IMR-90 (cell line): ENCODE measurements at regions not wholly inside any gene's neighbourhood (a gene's known extent, or its start where the extent isn't known, plus 50 kb on each side); places are given as distances from the start of the nearest gene placed in this dataset.

Source experiments
- ATAC-seq: fragments of 200-7000 bp; cut with Tn5 transposase; 2 replicates; pipeline ENCODE4 v1.9.1; 2020; ENCODE audit warnings: low read depth, mild to moderate bottlenecking, moderate library complexity
- BruUV-seq: library from RNA; stranded (reverse); fragments of 400-500 nt; replicated peaks from 2 replicates; lab custom pipeline; 2021; lab: Mats Ljungman, UMichigan
- CTCF ChIA-PET: fragments of 300-600 bp; formaldehyde crosslinking; extraction: SDS; loops from one replicate; lab custom pipeline; 2021; ENCODE audit warnings: antibody characterized with exemption; lab: Yijun Ruan, JAX
- POLR2A ChIA-PET: fragments of 300-600 bp; sonication (Branson Sonifier 250); formaldehyde crosslinking; loops from one replicate; lab custom pipeline; 2022; ENCODE audit warnings: antibody characterized with exemption; ENCODE audit not compliant: unreplicated experiment; lab: Charles Lee
- DNase-seq: peaks from one replicate; pipeline ENCODE4 v3.0.0; 2013
- H2AFZ ChIP-seq: replicated peaks from 2 replicates; pipeline ENCODE3; 2013; ENCODE audit warnings: low read length, mild to moderate bottlenecking; ENCODE audit not compliant: poor library complexity
- H2AK5ac ChIP-seq: 2 replicates; pipeline ENCODE4 v1.6.1; 2013; ENCODE audit warnings: low read depth, low read length, inconsistent platforms
- H2AK9ac ChIP-seq: replicated peaks from 2 replicates; pipeline ENCODE3; 2013; ENCODE audit warnings: mild to moderate bottlenecking, low read depth, low read length, moderate library complexity; ENCODE audit not compliant: poor library complexity
- H2BK120ac ChIP-seq: 2 replicates; pipeline ENCODE4 v1.6.1; 2013; ENCODE audit warnings: low read depth, low read length, inconsistent platforms
- H2BK15ac ChIP-seq: 3 replicates; pipeline ENCODE4 v1.6.1; 2013; ENCODE audit warnings: low read depth, low read length, inconsistent platforms
- H2BK20ac ChIP-seq: 2 replicates; pipeline ENCODE4 v1.6.1; 2013; ENCODE audit warnings: low read depth, mild to moderate bottlenecking, inconsistent platforms, low read length, moderate library complexity
- H2BK5ac ChIP-seq: 2 replicates; pipeline ENCODE4 v1.6.1; 2013; ENCODE audit warnings: mild to moderate bottlenecking, low read depth, low read length, inconsistent platforms; ENCODE audit not compliant: poor library complexity, severe bottlenecking
- H3K14ac ChIP-seq: replicated peaks from 2 replicates; pipeline ENCODE4 v1.6.1; 2013; ENCODE audit warnings: low read depth, low read length, inconsistent platforms
- H3K18ac ChIP-seq: 2 replicates; pipeline ENCODE4 v1.6.1; 2013; ENCODE audit warnings: low read depth, low read length, control low read depth
- H3K23ac ChIP-seq: 2 replicates; pipeline ENCODE4 v1.6.1; 2013; ENCODE audit warnings: low read depth, low read length, inconsistent platforms
- H3K27ac ChIP-seq: 2 replicates; pipeline ENCODE4 v1.5.1; 2013; ENCODE audit warnings: mild to moderate bottlenecking, control low read depth, low read length; ENCODE audit not compliant: insufficient read depth
- H3K27me3 ChIP-seq: 2 replicates; pipeline ENCODE4 v1.6.1; 2013; ENCODE audit warnings: low read length; ENCODE audit not compliant: control insufficient read depth, insufficient read depth
- H3K36me3 ChIP-seq: 2 replicates; pipeline ENCODE4 v1.6.1; 2013; ENCODE audit warnings: low read length, mixed read lengths; ENCODE audit not compliant: control insufficient read depth, insufficient read depth
- H3K4ac ChIP-seq: 2 replicates; pipeline ENCODE4 v1.6.1; 2013; ENCODE audit warnings: low read depth, low read length, inconsistent platforms
- H3K4me1 ChIP-seq: 2 replicates; pipeline ENCODE4 v1.6.1; 2013; ENCODE audit warnings: low read length, mixed read lengths; ENCODE audit not compliant: control insufficient read depth, insufficient read depth
- H3K4me2 ChIP-seq: 2 replicates; pipeline ENCODE4 v1.6.1; 2013; ENCODE audit warnings: low read depth, mild to moderate bottlenecking, control low read depth, low read length, moderate library complexity
- H3K4me3 ChIP-seq: 2 replicates; pipeline ENCODE4 v1.5.1; 2013; ENCODE audit warnings: low read depth, mild to moderate bottlenecking, control low read depth, low read length, moderate library complexity; ENCODE audit not compliant: insufficient read depth
- H3K56ac ChIP-seq: 2 replicates; pipeline ENCODE4 v1.6.1; 2013; ENCODE audit warnings: low read length, inconsistent platforms; ENCODE audit not compliant: insufficient read depth; ENCODE audit errors: extremely low read depth
- H3K79me1 ChIP-seq, 2 experiments: 2 replicates each; pipeline ENCODE4 v1.6.1; 2013; ENCODE audit warnings: low read length in 2 of 2, inconsistent platforms in 1 of 2, low read depth in 1 of 2
- H3K9ac ChIP-seq: 2 replicates; pipeline ENCODE4 v1.6.1; 2013; ENCODE audit warnings: low read depth, low read length, control low read depth
- H3K9me1 ChIP-seq: 2 replicates; pipeline ENCODE4 v1.6.1; 2013; ENCODE audit warnings: low read length, inconsistent platforms; ENCODE audit not compliant: insufficient read depth
- H3K9me3 ChIP-seq: 2 replicates; pipeline ENCODE4 v1.6.1; 2013; ENCODE audit warnings: low read length; ENCODE audit not compliant: control insufficient read depth, insufficient read depth
- H4K20me1 ChIP-seq: 2 replicates; pipeline ENCODE4 v1.6.1; 2013; ENCODE audit warnings: low read length, inconsistent platforms; ENCODE audit not compliant: insufficient read depth
- H4K5ac ChIP-seq: 2 replicates; pipeline ENCODE4 v1.6.1; 2013; ENCODE audit warnings: mild to moderate bottlenecking, low read depth, low read length, control low read depth
- H4K8ac ChIP-seq, 2 experiments: 2 replicates each; pipeline ENCODE4 v1.6.1; 2013; ENCODE audit warnings: low read depth in 2 of 2, low read length in 2 of 2, control low read depth in 1 of 2, inconsistent platforms in 1 of 2
- H4K91ac ChIP-seq: 2 replicates; pipeline ENCODE4 v1.6.1; 2013; ENCODE audit warnings: low read depth, low read length, inconsistent platforms; ENCODE audit not compliant: insufficient read depth
- BHLHE40 ChIP-seq: fragments of 150-350 bp; IDR thresholded peaks from 2 replicates; pipeline ENCODE4 v1.6.1; 2016; ENCODE audit warnings: mild to moderate bottlenecking, low read depth, low read length
- CEBPB ChIP-seq: IDR thresholded peaks from 2 replicates; pipeline ENCODE4 v1.6.1; 2012; ENCODE audit warnings: low read depth, low read length, improper control_type of control experiment
- MAZ ChIP-seq: IDR thresholded peaks from 2 replicates; pipeline ENCODE4 v1.6.1; 2012; ENCODE audit warnings: low read depth, mild to moderate bottlenecking, low read length, improper control_type of control experiment, moderate library complexity, borderline replicate concordance
- MXI1 ChIP-seq: IDR thresholded peaks from 2 replicates; pipeline ENCODE4 v1.6.1; 2012; ENCODE audit warnings: low read depth, mild to moderate bottlenecking, low read length, moderate library complexity, borderline replicate concordance
- POLR2A ChIP-seq: IDR thresholded peaks from 2 replicates; pipeline ENCODE4 v1.6.1; 2012; ENCODE audit warnings: mild to moderate bottlenecking, low read depth, low read length
- RAD21 ChIP-seq: IDR thresholded peaks from 2 replicates; pipeline ENCODE4 v1.6.1; 2012; ENCODE audit warnings: low read length, improper control_type of control experiment
- RFX5 ChIP-seq: IDR thresholded peaks from 2 replicates; pipeline ENCODE4 v1.8.0; 2012; ENCODE audit warnings: low read depth, mild to moderate bottlenecking, low read length, moderate library complexity
- dilution Hi-C: fragments of 300-500 bp; cut with HindIII; formaldehyde crosslinking; loops from one replicate; pipeline ENCODE4 v1.14.3; 2018; ENCODE audit warnings: low sequenced_read_pairs; ENCODE audit not compliant: unreplicated experiment
- in situ Hi-C: fragments of 300-500 bp; cut with MboI; formaldehyde crosslinking; loops from 3 replicates; pipeline ENCODE4 v1.14.3; 2019; ENCODE audit warnings: low sequenced_read_pairs, inconsistent platforms, mixed read lengths
- intact Hi-C: fragments of 100-400 bp; cut with micrococcal nuclease; formaldehyde crosslinking; loops from 2 replicates; pipeline ENCODE4 v1.10.0; 2022

GRCh38 chr2:49367003-49367402 is 212.7 kb upstream of the FSHR start:
- H2BK15ac ChIP-seq: no peak overlapping the region
- dilution Hi-C loops: no loop called here
- H3K4me2 ChIP-seq: no peak overlapping the region
- in situ Hi-C loops: no loop called here
- H3K9ac ChIP-seq: no peak overlapping the region
- H4K20me1 ChIP-seq: no peaks in the 10 kb centered on the region
- H3K14ac ChIP-seq: no peak overlapping the region
- no peaks in the 10 kb centered on the region for H3K9me1 ChIP-seq
- no peak for ATAC-seq
- no peak overlapping the region for H3K4me3 ChIP-seq
- no peak overlapping the region for H2AFZ ChIP-seq
- DNase-seq: no peak
- H3K36me3 ChIP-seq: no peaks in the 10 kb centered on the region
- no TSS peak for BruUV-seq
- H3K23ac ChIP-seq: no peak overlapping the region
- peaks cover 9% of the 10 kb centered on the region for H3K9me3 ChIP-seq
- no peak for TF ChIP-seq MXI1
- TF ChIP-seq MAZ: no peak
- TF ChIP-seq RAD21: no peak
- TF ChIP-seq BHLHE40: no peak
- no peak for TF ChIP-seq CEBPB
- no peak for TF ChIP-seq RFX5
- TF ChIP-seq POLR2A: no peak
- no peak overlapping the region for H4K8ac ChIP-seq
- H2BK5ac ChIP-seq: no peak overlapping the region
- ChIA-PET CTCF (no interaction called here), POLR2A (no interaction called here)
- no peak overlapping the region for H3K27ac ChIP-seq
- no peaks in the 10 kb centered on the region for H3K79me1 ChIP-seq
- intact Hi-C loops: no loop called here
- no peak overlapping the region for H2BK20ac ChIP-seq
- H4K91ac ChIP-seq: no peak overlapping the region
- H3K27me3 ChIP-seq: no peaks in the 10 kb centered on the region
- H2BK120ac ChIP-seq: no peak overlapping the region
- H3K4me1 ChIP-seq: no peaks in the 10 kb centered on the region
- H3K56ac ChIP-seq: no peak overlapping the region
- H2AK5ac ChIP-seq: no peak overlapping the region
- H4K5ac ChIP-seq: no peak overlapping the region
- H3K18ac ChIP-seq: no peak overlapping the region
- H3K4ac ChIP-seq: no peak overlapping the region
- H2AK9ac ChIP-seq: no peak overlapping the region
